SK-N-SH (cell line): ENCODE measurements at regions not wholly inside any gene's neighbourhood (a gene's known extent, or its start where the extent isn't known, plus 50 kb on each side); places are given as distances from the start of the nearest gene placed in this dataset.

Experiments used
- CTCF ChIA-PET: fragments of 300-600, 350-600 bp; formaldehyde crosslinking; extraction: SDS; loops from one replicate; lab custom pipeline; 2021; lab: Yijun Ruan, JAX
- POLR2A ChIA-PET: fragments of 350-600 bp; sonication (Branson Sonifier 250); formaldehyde crosslinking; extraction: SDS; loops from one replicate; lab custom pipeline; 2020; ENCODE audit warnings: antibody characterized with exemption, inconsistent platforms; lab: Yijun Ruan, JAX
- DNase-seq: peaks from one replicate; pipeline ENCODE4 v3.0.0; 2012
- H2AFZ ChIP-seq: fragments of 200-600 bp; sonication (generic); 2 replicates; pipeline ENCODE4 v1.8.1; 2016; ENCODE audit warnings: antibody characterized with exemption, mild to moderate bottlenecking, low read depth
- H3F3A ChIP-seq: fragments of 200-600 bp; sonication (generic); replicated peaks from 2 replicates; pipeline ENCODE3; 2016; ENCODE audit warnings: antibody characterized with exemption, mild to moderate bottlenecking; ENCODE audit not compliant: insufficient read depth
- H3K27ac ChIP-seq, 2 experiments: fragments of 200-500 bp in 1 of 2; fragments of 200-600 bp in 1 of 2; sonication (Bioruptor generic) in 1 of 2; sonication (generic), shearing (Covaris generic) in 1 of 2; 2 replicates each; pipeline versions ENCODE4 v1.5.1 to v1.6.1; 2014 to 2016; ENCODE audit warnings: low read depth in 2 of 2, inconsistent platforms in 1 of 2, low read length in 1 of 2, mild to moderate bottlenecking in 1 of 2, mixed read lengths in 1 of 2
- H3K27me3 ChIP-seq: fragments of 200-600 bp; sonication (generic), shearing (Covaris generic); 2 replicates; pipeline ENCODE4 v1.6.1; 2016; ENCODE audit warnings: mixed run types; ENCODE audit not compliant: insufficient read depth
- H3K36me3 ChIP-seq, 2 experiments: fragments of 200-500 bp in 1 of 2; fragments of 200-600 bp in 1 of 2; sonication (Bioruptor generic) in 1 of 2; sonication (generic) in 1 of 2; replicated peaks in 1 of 2; 2 replicates each; pipeline versions ENCODE3 to v1.5.1; 2014 to 2016; ENCODE audit warnings: low read length in 1 of 2, mild to moderate bottlenecking in 1 of 2; ENCODE audit not compliant: insufficient read depth in 2 of 2, control insufficient read depth in 1 of 2
- H3K4me1 ChIP-seq, 2 experiments: fragments of 200-500 bp in 1 of 2; fragments of 200-600 bp in 1 of 2; sonication (Bioruptor generic) in 1 of 2; sonication (generic), shearing (Covaris generic) in 1 of 2; 2 replicates each; pipeline versions ENCODE4 v1.5.1 to v1.6.1; 2014 to 2016; ENCODE audit warnings: low read depth in 1 of 2, low read length in 1 of 2, mixed run types in 1 of 2; ENCODE audit not compliant: insufficient read depth in 2 of 2, control insufficient read depth in 1 of 2
- H3K4me2 ChIP-seq: fragments of 200-600 bp; sonication (generic), shearing (Covaris generic); 2 replicates; pipeline ENCODE4 v1.6.1; 2017; ENCODE audit warnings: mixed run types
- H3K4me3 ChIP-seq, 2 experiments: fragments of 200-500 bp in 1 of 2; fragments of 200-600 bp in 1 of 2; sonication (Bioruptor generic) in 1 of 2; sonication (generic), shearing (Covaris generic) in 1 of 2; 2 replicates each; pipeline versions ENCODE4 v1.5.1 to v1.8.1; 2014 to 2016; ENCODE audit warnings: low read depth in 2 of 2, inconsistent platforms in 1 of 2, low read length in 1 of 2, mild to moderate bottlenecking in 1 of 2, mixed read lengths in 1 of 2, moderate library complexity in 1 of 2
- H3K79me2 ChIP-seq: fragments of 200-600 bp; sonication (generic); 2 replicates; pipeline ENCODE4 v1.8.1; 2017; ENCODE audit warnings: mild to moderate bottlenecking; ENCODE audit not compliant: insufficient read depth
- H3K9ac ChIP-seq: fragments of 200-600 bp; sonication (generic); 2 replicates; pipeline ENCODE4 v1.6.1; 2017; ENCODE audit warnings: mixed run types
- H3K9me2 ChIP-seq: fragments of 200-600 bp; sonication (generic); 2 replicates; pipeline ENCODE4 v1.6.1; 2017; ENCODE audit warnings: mixed run types
- H3K9me3 ChIP-seq: fragments of 200-600 bp; sonication (generic); 2 replicates; pipeline ENCODE4 v1.6.1; 2017; ENCODE audit warnings: mixed run types, mild to moderate bottlenecking, moderate library complexity
- H4K20me1 ChIP-seq: fragments of 200-600 bp; sonication (generic); 2 replicates; pipeline ENCODE4 v1.6.1; 2017; ENCODE audit warnings: mild to moderate bottlenecking, mixed run types; ENCODE audit not compliant: insufficient read depth
- EP300 ChIP-seq, 2 experiments: IDR thresholded peaks; 2 replicates each; pipeline versions ENCODE4 v1.4.0 to v1.6.1; 2012; ENCODE audit warnings: borderline replicate concordance in 1 of 2, low read depth in 1 of 2, low read length in 1 of 2
- FOSL2 ChIP-seq: IDR thresholded peaks from 2 replicates; pipeline ENCODE4 v1.4.0; 2012; ENCODE audit warnings: low read depth, mild to moderate bottlenecking, moderate library complexity, borderline replicate concordance
- FOXJ3 ChIP-seq: sonication (generic); formaldehyde crosslinking; IDR thresholded peaks from 2 replicates; pipeline ENCODE4 v1.5.1; 2020; ENCODE audit warnings: mild to moderate bottlenecking, missing genetic modification reagents
- MAX ChIP-seq: IDR thresholded peaks from 2 replicates; pipeline ENCODE4 v1.4.0; 2012; ENCODE audit warnings: low read depth
- PBX3 ChIP-seq: IDR thresholded peaks from 2 replicates; pipeline ENCODE4; 2012
- POLR2AphosphoS5 ChIP-seq: IDR thresholded peaks from 2 replicates; pipeline ENCODE4 v1.6.1; 2012; ENCODE audit warnings: low read depth, low read length
- RXRA ChIP-seq: IDR thresholded peaks from 2 replicates; pipeline ENCODE4 v1.4.0; 2012; ENCODE audit warnings: low read depth, mild to moderate bottlenecking, borderline replicate concordance
- SMC3 ChIP-seq: IDR thresholded peaks from 2 replicates; pipeline ENCODE4 v1.6.1; 2012; ENCODE audit warnings: low read depth, low read length, improper control_type of control experiment
- USF2 ChIP-seq: fragments of 150-350 bp; IDR thresholded peaks from 2 replicates; pipeline ENCODE4 v1.6.1; 2017; ENCODE audit warnings: antibody characterized with exemption, low read length, low read depth, borderline replicate concordance
- WGBS: methylation state at CpG from one replicate; pipeline ENCODE4 v1.1.6; 2017; ENCODE audit warnings: low lambda C conversion rate; 5-methylcytosine and 5-hydroxymethylcytosine counted together

GRCh38 chr22:48449466-48450187 lies 1378.0 kb downstream of the BRD1 start:
- no peak overlapping the region for H3K4me2 ChIP-seq
- peaks cover 13% of the 10 kb centered on the region; the same call in 1 of the 2 replicates for H3K27me3 ChIP-seq
- no peaks in the 10 kb centered on the region for H3K36me3 ChIP-seq
- WGBS = 24% methylated on average over 12 of the region's 15 CpGs
- H4K20me1 ChIP-seq = no peaks in the 10 kb centered on the region
- no peaks in the 10 kb centered on the region for H3K79me2 ChIP-seq
- no peak overlapping the region for H3K4me3 ChIP-seq
- H3F3A ChIP-seq = no peaks in the 10 kb centered on the region
- TF ChIP-seq USF2 = no peak
- H3K9ac ChIP-seq = no peak overlapping the region
- no peaks in the 10 kb centered on the region for H3K4me1 ChIP-seq
- H2AFZ ChIP-seq = no peak overlapping the region
- ChIA-PET POLR2A (no interaction called here), CTCF (no interaction called here)
- H3K9me3 ChIP-seq = no peaks in the 10 kb centered on the region
- no peak for DNase-seq
- no peak overlapping the region for H3K27ac ChIP-seq
- no peaks in the 10 kb centered on the region for H3K9me2 ChIP-seq

GRCh38 chr22:48448821-48449220 lies 1378.9 kb downstream of the BRD1 start:
- Histone ChIP-seq H3K4me2 (no peak overlapping the region), H3K36me3 (no peaks in the 10 kb centered on the region), H3K27me3 (peaks cover 11% of the 10 kb centered on the region; the same call in 1 of the 2 replicates), H3K4me3 (no peak overlapping the region), H4K20me1 (no peaks in the 10 kb centered on the region), H3K27ac (no peak overlapping the region), H3F3A (no peaks in the 10 kb centered on the region), H3K79me2 (no peaks in the 10 kb centered on the region), H3K9me2 (no peaks in the 10 kb centered on the region), H3K9me3 (no peaks in the 10 kb centered on the region), H3K4me1 (no peaks in the 10 kb centered on the region), H3K9ac (no peak overlapping the region), H2AFZ (no peak overlapping the region)
- ChIA-PET POLR2A (no interaction called here), CTCF (no interaction called here)
- WGBS = 25% methylated on average over 7 of the region's 7 CpGs
- DNase-seq = no peak
- TF ChIP-seq EP300 (IDR thresholded peaks at IDR 0.05; ENCODE audit: borderline replicate concordance in 1 of 2, low read depth in 1 of 2, low read length in 1 of 2) (no peak), MAX (no peak), SMC3 (no peak), PBX3 (no peak), FOXJ3 (CRISPR knock-in tag) (no peak), RXRA (no peak), POLR2AphosphoS5 (no peak), FOSL2 (no peak)
